ENCODE measurements at regions not wholly inside any gene's neighbourhood (a gene's known extent, or its start where the extent isn't known, plus 50 kb on each side); places are given as distances from the start of the nearest gene placed in this dataset.
A peak's percentile ranks its signal among the peaks of the same experiment; 100 is the strongest.

GRCh38 chr2:181764095-181764963 is 84.0 kb upstream of the NEUROD1 start (continued):
- TF ChIP-seq ZBTB34 (CRISPR knock-in tag; IDR thresholded peaks at IDR 0.05): no peak
- peak; percentile 74 to 75 for TF ChIP-seq RAD21 (CRISPR knock-in tag; conservative IDR thresholded peaks at IDR 0.05 in 1 of 2, IDR thresholded peaks at IDR 0.05 in 1 of 2)
- TF ChIP-seq TRIM24 (IDR thresholded peaks at IDR 0.05): peak in 1 of 2 experiments; percentile 59; a peak in 1 of 4 replicates
- no peak for TF ChIP-seq HNRNPH1 (optimal IDR thresholded peaks at IDR 0.05; ENCODE audit: low read depth, low read length)
- TF ChIP-seq CTCFL (IDR thresholded peaks at IDR 0.05; ENCODE audit: borderline replicate concordance, insufficient read depth, low read depth, low read length, poor library complexity, severe bottlenecking): no peak
- no peak for TF ChIP-seq MED1 (CRISPR knock-in tag; IDR thresholded peaks at IDR 0.05; ENCODE audit: borderline replicate concordance)
- no peak for TF ChIP-seq ZNF699 (CRISPR knock-in tag; IDR thresholded peaks at IDR 0.05; ENCODE audit: insufficient replicate concordance)
- TF ChIP-seq MECOM (CRISPR knock-in tag; IDR thresholded peaks at IDR 0.05): peak; percentile 83
- no peak for TF ChIP-seq CHD4 (IDR thresholded peaks at IDR 0.05; ENCODE audit: insufficient read depth, insufficient replicate concordance, low read depth, low read length, poor library complexity, severe bottlenecking)
- TF ChIP-seq REST (IDR thresholded peaks at IDR 0.05; ENCODE audit: borderline replicate concordance): peak; percentile 52; the same call in 1 of the 2 replicates
- TF ChIP-seq REST (CRISPR knock-in tag; IDR thresholded peaks at IDR 0.05; ENCODE audit: low read depth): no peak
- TF ChIP-seq DPF2 (IDR thresholded peaks at IDR 0.05): peak; percentile 84
